ENCODE measurements at regions not wholly inside any gene's neighbourhood (a gene's known extent, or its start where the extent isn't known, plus 50 kb on each side); places are given as distances from the start of the nearest gene placed in this dataset.

- Histone ChIP-seq H3K23me2 (ENCODE audit: low read depth, low read length) (no peaks in the 10 kb centered on the region), H3K56ac (replicated peaks; ENCODE audit: insufficient read length, low read depth, low read length) (no peak overlapping the region), H4K91ac (replicated peaks; ENCODE audit: insufficient read length, low read length) (no peak overlapping the region), H4K8ac (ENCODE audit: extremely low read depth, insufficient read depth, low read length) (no peak overlapping the region), H3K9ac (replicated peaks in 1 of 4; ENCODE audit: extremely low read depth in 1 of 4, low read depth in 3 of 4, low read length in 3 of 4) (no peak overlapping the region), H2BK12ac (ENCODE audit: low read depth, low read length) (no peak overlapping the region), H3K79me2 (ENCODE audit: control insufficient read depth in 1 of 2, insufficient read depth in 2 of 2, low read length in 2 of 2) (no peaks in the 10 kb centered on the region), H2BK15ac (ENCODE audit: low read length) (no peak overlapping the region), H3K27ac (ENCODE audit: low read depth, low read length) (no peak overlapping the region), H3K18ac (ENCODE audit: extremely low read depth, low read length) (no peak overlapping the region), H2BK5ac (ENCODE audit: low read depth, low read length) (no peak overlapping the region), H3K4me2 (ENCODE audit: insufficient read depth in 1 of 2, low read depth in 2 of 2, low read length in 2 of 2) (no peak overlapping the region), H3K9me3 (ENCODE audit: insufficient read depth in 2 of 2, low read depth in 1 of 2, low read length in 1 of 2) (peaks cover 15 to 21% of the 10 kb centered on the region in 2 experiments; a peak in 3 of 4 replicates), H2AK5ac (ENCODE audit: low read depth, low read length) (no peak overlapping the region), H3K79me1 (ENCODE audit: low read depth, low read length) (no peaks in the 10 kb centered on the region), H3K4me3 (ENCODE audit: extremely low read depth in 1 of 4, insufficient read depth in 2 of 4, low read depth in 3 of 4, low read length in 4 of 4) (no peak overlapping the region), H4K5ac (ENCODE audit: insufficient read length, low read depth, low read length) (no peak overlapping the region), H2BK20ac (ENCODE audit: low read length) (no peak overlapping the region), H2AFZ (ENCODE audit: low read length) (no peak overlapping the region), H3K4ac (replicated peaks; ENCODE audit: insufficient read length, low read depth, low read length) (no peak overlapping the region), H3K23ac (ENCODE audit: insufficient read length) (no peak overlapping the region), H4K20me1 (replicated peaks in 1 of 2; ENCODE audit: control insufficient read depth in 1 of 2, insufficient read depth in 2 of 2, low read length in 2 of 2) (no peaks in the 10 kb centered on the region), H3K27me3 (replicated peaks in 1 of 4; ENCODE audit: control insufficient read depth in 3 of 4, extremely low read depth in 1 of 4, insufficient read depth in 3 of 4, low read length in 3 of 4) (no peaks in the 10 kb centered on the region), H3K4me1 (replicated peaks in 1 of 4; ENCODE audit: control insufficient read depth in 3 of 4, insufficient read depth in 4 of 4, low read length in 3 of 4) (no peaks in the 10 kb centered on the region), H3K36me3 (ENCODE audit: control insufficient read depth in 2 of 4, insufficient read depth in 4 of 4, low read length in 3 of 4) (no peaks in the 10 kb centered on the region), H2BK120ac (replicated peaks; ENCODE audit: low read depth, low read length) (no peak overlapping the region), H3K14ac (ENCODE audit: insufficient read length) (no peak overlapping the region)
- FAIRE-seq, result no peak
- POLR2A ChIA-PET (ENCODE audit: partially characterized antibody), result no interaction called here
- CTCF ChIA-PET (ENCODE audit: partially characterized antibody), result interaction anchor here (0.7 to 1.2 kb wide), 5 partner anchors 10 to 120 kb away, joined by 3 to 4 read pairs (median 3); no protein-coding TSS in a partner anchor
- no peak for DNase-seq (ENCODE audit: low read depth in 1 of 2, low spot score in 2 of 2)
- WGBS, 2 experiments (ENCODE audit: extremely low coverage in 1 of 2, insufficient coverage in 1 of 2, insufficient read length in 1 of 2, insufficient replicate concordance in 2 of 2, low coverage in 1 of 2, low lambda C conversion rate in 2 of 2, missing lambda C conversion rate in 1 of 2), result 91% methylated on average over 2 of the region's 2 CpGs; no CpG with 5 or more reads in 1 of the 2 experiments
- TF ChIP-seq HDAC6 (IDR thresholded peaks at IDR 0.05; ENCODE audit: low read depth, low read length) (no peak), CBX8 (IDR thresholded peaks at IDR 0.05; ENCODE audit: borderline replicate concordance, low read depth, low read length) (no peak)
- TF ChIP-seq, protein P1, sequence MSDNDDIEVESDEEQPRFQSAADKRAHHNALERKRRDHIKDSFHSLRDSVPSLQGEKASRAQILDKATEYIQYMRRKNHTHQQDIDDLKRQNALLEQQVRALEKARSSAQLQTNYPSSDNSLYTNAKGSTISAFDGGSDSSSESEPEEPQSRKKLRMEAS (IDR thresholded peaks at IDR 0.05), result no peak
Observed at GRCh38 chr11:11057472-11057854, 199.6 kb upstream of the ZBED5 start.

Measured in H1 (cell line).